CD8-positive, alpha-beta memory T cell (primary cell): ENCODE measurements at regions not wholly inside any gene's neighbourhood (a gene's known extent, or its start where the extent isn't known, plus 50 kb on each side); places are given as distances from the start of the nearest gene placed in this dataset.
"Not testable (repeated sequence)": the region's sequence is repeated elsewhere in the genome, so short reads cannot be mapped to it uniquely, and the experiment has no call there.

ENCODE experiments used
- CTCF ChIA-PET: fragments of 350-600 bp; sonication (Branson Sonifier 250); formaldehyde crosslinking; loops from one replicate; lab custom pipeline; 2021; ENCODE audit warnings: antibody characterized with exemption; lab: Charles Lee
- POLR2A ChIA-PET: fragments of 350-600 bp; sonication (Branson Sonifier 250); formaldehyde crosslinking; loops from one replicate; lab custom pipeline; 2021; ENCODE audit warnings: antibody characterized with exemption; lab: Charles Lee
- DNase-seq, 5 donors: peaks; one replicate each; pipeline versions ENCODE4 v3.0.0 to v3.0.0-alpha.2; 2020 to 2022; ENCODE audit warnings: mixed read lengths in 1 of 5
- H3K27ac ChIP-seq: one replicate; pipeline ENCODE4 v1.7.0; 2013; ENCODE audit warnings: low read depth, mild to moderate bottlenecking, low read length, moderate library complexity
- H3K27me3 ChIP-seq: 2 replicates; pipeline ENCODE4 v1.7.0; 2013; ENCODE audit warnings: low read length, mild to moderate bottlenecking; ENCODE audit not compliant: insufficient read depth, poor library complexity, severe bottlenecking
- H3K36me3 ChIP-seq: 2 replicates; pipeline ENCODE4 v1.7.0; 2013; ENCODE audit warnings: mild to moderate bottlenecking, low read length, moderate library complexity; ENCODE audit not compliant: insufficient read depth
- H3K4me1 ChIP-seq: 2 replicates; pipeline ENCODE4 v1.7.0; 2013; ENCODE audit warnings: mild to moderate bottlenecking, low read length, moderate library complexity; ENCODE audit not compliant: insufficient read depth
- H3K4me3 ChIP-seq: 2 replicates; pipeline ENCODE4 v1.7.0; 2013; ENCODE audit warnings: mild to moderate bottlenecking, low read length
- H3K9me3 ChIP-seq: 2 replicates; pipeline ENCODE4 v1.7.0; 2013; ENCODE audit warnings: mild to moderate bottlenecking, low read length
- H3K27ac Mint-ChIP-seq, 8 donors: one replicate each; pipeline ENCODE4 v1.8.0; 2020 to 2021; ENCODE audit warnings: mixed read lengths in 8 of 8, mild to moderate bottlenecking in 6 of 8, inconsistent platforms in 3 of 8, moderate library complexity in 3 of 8
- H3K27me3 Mint-ChIP-seq, 2 donors: one replicate each; pipeline ENCODE4 v1.8.0; 2020 to 2021; ENCODE audit warnings: mixed read lengths in 2 of 2, mild to moderate bottlenecking in 1 of 2, moderate library complexity in 1 of 2
- H3K36me3 Mint-ChIP-seq, 3 donors: one replicate each; pipeline ENCODE4 v1.8.0; 2020 to 2021; ENCODE audit warnings: mixed read lengths in 3 of 3, inconsistent platforms in 1 of 3, mild to moderate bottlenecking in 1 of 3
- H3K4me1 Mint-ChIP-seq, 3 donors: one replicate each; pipeline ENCODE4 v1.8.0; 2020 to 2021; ENCODE audit warnings: mixed read lengths in 3 of 3, inconsistent platforms in 1 of 3, mild to moderate bottlenecking in 1 of 3
- H3K4me3 Mint-ChIP-seq, 7 donors: one replicate each; pipeline ENCODE4 v1.8.0; 2020 to 2021; ENCODE audit warnings: mixed read lengths in 7 of 7, mild to moderate bottlenecking in 6 of 7, moderate library complexity in 4 of 7, inconsistent platforms in 2 of 7
- H3K9me3 Mint-ChIP-seq, 5 donors: one replicate each; pipeline ENCODE4 v1.8.0; 2020 to 2022; ENCODE audit warnings: mixed read lengths in 5 of 5, mild to moderate bottlenecking in 3 of 5, moderate library complexity in 2 of 5, inconsistent platforms in 1 of 5

- H3K27me3 Mint-ChIP-seq, result no peaks in the 10 kb centered on the region
- no peak overlapping the region for H3K27ac Mint-ChIP-seq
- H3K27ac ChIP-seq, result no peak overlapping the region
- peaks cover 3 to 23% (median 8%) of the 10 kb centered on the region in 5 donors for H3K9me3 Mint-ChIP-seq
- H3K4me1 ChIP-seq, result no peaks in the 10 kb centered on the region
- H3K4me1 Mint-ChIP-seq, result no peaks in the 10 kb centered on the region
- H3K27me3 ChIP-seq, result no peaks in the 10 kb centered on the region
- no peaks in the 10 kb centered on the region for H3K9me3 ChIP-seq
- ChIA-PET CTCF (no interaction called here), POLR2A (no interaction called here)
- no peak overlapping the region for H3K4me3 ChIP-seq
- H3K36me3 ChIP-seq, result no peaks in the 10 kb centered on the region
- no peak overlapping the region for H3K4me3 Mint-ChIP-seq
- DNase-seq, result no peak
- no peaks in the 10 kb centered on the region for H3K36me3 Mint-ChIP-seq
These were observed 1759.1 kb downstream of the ARAP2 start for GRCh38 chr4:34485252-34485651.

GRCh38 chr4:34486461-34487363, 1757.6 kb downstream of the ARAP2 start:
- Mint-ChIP-seq H3K27ac (no peak overlapping the region), H3K27me3 (no peaks in the 10 kb centered on the region), H3K4me3 (no peak overlapping the region), H3K36me3 (no peaks in the 10 kb centered on the region), H3K9me3 (peaks cover 3 to 17% (median 9%) of the 10 kb centered on the region in 5 donors), H3K4me1 (no peaks in the 10 kb centered on the region)
- H3K27me3 ChIP-seq, result no peaks in the 10 kb centered on the region
- no peaks in the 10 kb centered on the region for H3K9me3 ChIP-seq
- H3K36me3 ChIP-seq, result no peaks in the 10 kb centered on the region
- H3K4me3 ChIP-seq, result no peak overlapping the region
- ChIA-PET CTCF (interaction anchor here (1.2 kb wide), 1 partner anchor 13 kb away, joined by 3 read pairs; no protein-coding TSS in a partner anchor), POLR2A (no interaction called here)
- DNase-seq, result no peak
- H3K4me1 ChIP-seq, result no peaks in the 10 kb centered on the region
- no peak overlapping the region for H3K27ac ChIP-seq

- Histone ChIP-seq H3K27me3 (no peaks in the 10 kb centered on the region), H3K9me3 (no peaks in the 10 kb centered on the region), H3K27ac (no peak overlapping the region), H3K4me3 (no peak overlapping the region), H3K4me1 (no peaks in the 10 kb centered on the region), H3K36me3 (no peaks in the 10 kb centered on the region)
- no peaks in the 10 kb centered on the region for H3K4me1 Mint-ChIP-seq
- H3K27me3 Mint-ChIP-seq, result no peaks in the 10 kb centered on the region
- ChIA-PET CTCF (no interaction called here), POLR2A (no interaction called here)
- no peak overlapping the region for H3K27ac Mint-ChIP-seq
- DNase-seq, result no peak
- H3K9me3 Mint-ChIP-seq, result peaks cover 5 to 18% (median 12%) of the 10 kb centered on the region in 5 donors
- no peak overlapping the region for H3K4me3 Mint-ChIP-seq
- H3K36me3 Mint-ChIP-seq, result no peaks in the 10 kb centered on the region
These were observed 1751.9 kb downstream of the ARAP2 start for GRCh38 chr4:34492414-34492813.

GRCh38 chr4:34502086-34502485, 1742.2 kb downstream of the ARAP2 start:
- Histone ChIP-seq H3K4me1 (no peaks in the 10 kb centered on the region), H3K36me3 (no peaks in the 10 kb centered on the region), H3K9me3 (no peaks in the 10 kb centered on the region), H3K4me3 (no peak overlapping the region), H3K27ac (no peak overlapping the region), H3K27me3 (no peaks in the 10 kb centered on the region)
- Mint-ChIP-seq H3K36me3 (no peaks in the 10 kb centered on the region), H3K27ac (no peak overlapping the region), H3K27me3 (no peaks in the 10 kb centered on the region), H3K4me3 (no peak overlapping the region), H3K4me1 (no peaks in the 10 kb centered on the region), H3K9me3 (peaks cover 0 to 15% (median 1%) of the 10 kb centered on the region in 5 donors)
- no peak for DNase-seq
- POLR2A ChIA-PET, result no interaction called here
- CTCF ChIA-PET, result no interaction called here

- POLR2A ChIA-PET, H3K27ac Mint-ChIP-seq, H3K4me1 Mint-ChIP-seq, CTCF ChIA-PET, H3K4me3 Mint-ChIP-seq, H3K27ac ChIP-seq, H3K36me3 Mint-ChIP-seq, H3K9me3 ChIP-seq, H3K27me3 ChIP-seq, H3K27me3 Mint-ChIP-seq, H3K36me3 ChIP-seq, H3K4me1 ChIP-seq, DNase-seq, H3K4me3 ChIP-seq: not testable (repeated sequence)
- H3K9me3 Mint-ChIP-seq, result peaks cover 0 to 26% (median 4%) of the 10 kb centered on the region in 5 donors
These were observed 1739.6 kb downstream of the ARAP2 start for GRCh38 chr4:34504731-34505130.

- H3K27ac ChIP-seq, H3K36me3 Mint-ChIP-seq, H3K27ac Mint-ChIP-seq, H3K4me3 ChIP-seq, H3K4me1 ChIP-seq, H3K4me3 Mint-ChIP-seq, H3K27me3 Mint-ChIP-seq, H3K9me3 ChIP-seq, CTCF ChIA-PET, H3K27me3 ChIP-seq, H3K4me1 Mint-ChIP-seq, H3K36me3 ChIP-seq, POLR2A ChIA-PET, DNase-seq: not testable (repeated sequence)
- H3K9me3 Mint-ChIP-seq, result peaks cover 0 to 26% (median 4%) of the 10 kb centered on the region in 5 donors
These were observed 1737.7 kb downstream of the ARAP2 start for GRCh38 chr4:34506511-34507092.

- CTCF ChIA-PET, result no interaction called here
- Mint-ChIP-seq H3K4me1 (no peaks in the 10 kb centered on the region), H3K9me3 (peaks cover 0 to 15% (median 11%) of the 10 kb centered on the region in 5 donors), H3K27me3 (no peaks in the 10 kb centered on the region), H3K4me3 (no peak overlapping the region), H3K27ac (no peak overlapping the region), H3K36me3 (no peaks in the 10 kb centered on the region)
- no peak overlapping the region for H3K27ac ChIP-seq
- no peak for DNase-seq
- no peaks in the 10 kb centered on the region for H3K27me3 ChIP-seq
- POLR2A ChIA-PET, result no interaction called here
- no peaks in the 10 kb centered on the region for H3K36me3 ChIP-seq
- H3K4me1 ChIP-seq, result no peaks in the 10 kb centered on the region
- no peak overlapping the region for H3K4me3 ChIP-seq
- no peaks in the 10 kb centered on the region for H3K9me3 ChIP-seq
These were observed 1731.7 kb downstream of the ARAP2 start for GRCh38 chr4:34512616-34513015.

- Histone ChIP-seq H3K4me3 (no peak overlapping the region), H3K27me3 (no peaks in the 10 kb centered on the region), H3K27ac (no peak overlapping the region), H3K9me3 (no peaks in the 10 kb centered on the region), H3K4me1 (no peaks in the 10 kb centered on the region), H3K36me3 (no peaks in the 10 kb centered on the region)
- Mint-ChIP-seq H3K27me3 (no peaks in the 10 kb centered on the region), H3K4me1 (no peaks in the 10 kb centered on the region), H3K36me3 (no peaks in the 10 kb centered on the region), H3K4me3 (no peak overlapping the region), H3K27ac (no peak overlapping the region), H3K9me3 (peaks cover 0 to 17% (median 8%) of the 10 kb centered on the region in 5 donors)
- DNase-seq, result no peak
- POLR2A ChIA-PET, result no interaction called here
- CTCF ChIA-PET, result no interaction called here
These were observed 1727.8 kb downstream of the ARAP2 start for GRCh38 chr4:34516524-34516923.
